WTC11 (cell line): ENCODE measurements at regions not wholly inside any gene's neighbourhood (a gene's known extent, or its start where the extent isn't known, plus 50 kb on each side); places are given as distances from the start of the nearest gene placed in this dataset.

Experiments
- ATAC-seq: fragments of 200-7000 bp; cut with Tn5 transposase; 2 replicates; pipeline ENCODE4 v1.10.0; 2021; ENCODE audit warnings: mild to moderate bottlenecking, moderate library complexity
- CTCF ChIA-PET: fragments of 300-600 bp; sonication (Branson Sonifier 250); formaldehyde crosslinking; loops from one replicate; lab custom pipeline; 2021; ENCODE audit warnings: antibody characterized with exemption; lab: Charles Lee
- POLR2A ChIA-PET: fragments of 350-600 bp; sonication (Branson Sonifier 250); formaldehyde crosslinking; loops from one replicate; lab custom pipeline; 2021; ENCODE audit warnings: antibody characterized with exemption; lab: Charles Lee
- DNase-seq: peaks from one replicate; pipeline ENCODE4 v3.0.0; 2021; ENCODE audit warnings: low spot score
- H3K27ac Mint-ChIP-seq: 2 replicates; pipeline ENCODE4 v1.8.0; 2021; ENCODE audit warnings: mixed read lengths
- H3K27me3 Mint-ChIP-seq: 2 replicates; pipeline ENCODE4 v1.8.0; 2021; ENCODE audit warnings: low read depth, mild to moderate bottlenecking, moderate library complexity, mixed read lengths
- H3K36me3 Mint-ChIP-seq: 2 replicates; pipeline ENCODE4 v1.8.0; 2021; ENCODE audit warnings: mixed read lengths
- H3K4me1 Mint-ChIP-seq: 2 replicates; pipeline ENCODE4 v1.8.0; 2022; ENCODE audit warnings: mixed read lengths
- H3K4me3 Mint-ChIP-seq: 2 replicates; pipeline ENCODE4 v1.8.0; 2021; ENCODE audit warnings: mild to moderate bottlenecking, moderate library complexity, mixed read lengths
- H3K9me3 Mint-ChIP-seq: 2 replicates; pipeline ENCODE4 v1.8.0; 2021; ENCODE audit warnings: mixed read lengths
- ATF2 ChIP-seq: sonication (generic); formaldehyde crosslinking; IDR thresholded peaks from 2 replicates; pipeline ENCODE4 v1.8.1; 2022; ENCODE audit warnings: low read depth, missing genetic modification reagents, borderline replicate concordance
- CDX4 ChIP-seq: fragments of 250-450 bp; sonication (Bioruptor Pico); IDR thresholded peaks from 2 replicates; pipeline ENCODE4 v1.9.0; 2021; ENCODE audit warnings: moderate library complexity, mild to moderate bottlenecking, inconsistent platforms, borderline replicate concordance
- E2F4 ChIP-seq: sonication (generic); formaldehyde crosslinking; IDR thresholded peaks from 2 replicates; pipeline ENCODE4 v1.8.1; 2022; ENCODE audit warnings: low read depth, mild to moderate bottlenecking, moderate library complexity, missing genetic modification reagents, borderline replicate concordance
- EMX1 ChIP-seq: fragments of 250-450 bp; sonication (Bioruptor Pico); IDR thresholded peaks from 2 replicates; pipeline ENCODE4 v1.8.0; 2021; ENCODE audit warnings: mild to moderate bottlenecking
- GABPB1 ChIP-seq: sonication (generic); formaldehyde crosslinking; IDR thresholded peaks from 2 replicates; pipeline ENCODE4 v1.8.1; 2023; ENCODE audit warnings: mild to moderate bottlenecking, missing genetic modification reagents
- GRHL2 ChIP-seq: fragments of 250-450 bp; sonication (Bioruptor Pico); IDR thresholded peaks from 2 replicates; pipeline ENCODE4 v1.8.0; 2022; ENCODE audit warnings: mild to moderate bottlenecking, moderate library complexity; ENCODE audit not compliant: insufficient replicate concordance, severe bottlenecking
- HMGXB4 ChIP-seq: sonication (generic); formaldehyde crosslinking; IDR thresholded peaks from 2 replicates; pipeline ENCODE4 v1.8.1; 2023; ENCODE audit warnings: mild to moderate bottlenecking, moderate library complexity, missing genetic modification reagents
- IRF2 ChIP-seq: sonication (generic); formaldehyde crosslinking; IDR thresholded peaks from 2 replicates; pipeline ENCODE4 v1.8.0; 2022; ENCODE audit warnings: low read depth, missing genetic modification reagents, borderline replicate concordance
- JAZF1 ChIP-seq: fragments of 250-450 bp; sonication (Bioruptor Pico); IDR thresholded peaks from 2 replicates; pipeline ENCODE4 v1.9.0; 2021; ENCODE audit warnings: moderate library complexity, mild to moderate bottlenecking, inconsistent platforms
- MLX ChIP-seq: sonication (generic); formaldehyde crosslinking; IDR thresholded peaks from 2 replicates; pipeline ENCODE4 v1.8.1; 2023; ENCODE audit warnings: mild to moderate bottlenecking, missing genetic modification reagents, moderate library complexity
- MXD4 ChIP-seq: fragments of 250-450 bp; sonication (Bioruptor Pico); IDR thresholded peaks from 2 replicates; pipeline ENCODE4 v1.8.0; 2021; ENCODE audit warnings: mild to moderate bottlenecking, moderate library complexity, borderline replicate concordance
- NFE2L1 ChIP-seq: sonication (generic); formaldehyde crosslinking; IDR thresholded peaks from 2 replicates; pipeline ENCODE4 v1.8.1; 2023; ENCODE audit warnings: missing genetic modification reagents
- NFYB ChIP-seq: sonication (generic); formaldehyde crosslinking; conservative IDR thresholded peaks from 2 replicates; pipeline ENCODE4 v1.8.0; 2022; ENCODE audit warnings: low read depth, missing genetic modification reagents
- NR1H2 ChIP-seq: sonication (generic); formaldehyde crosslinking; IDR thresholded peaks from 2 replicates; pipeline ENCODE4 v1.9.0; 2021; ENCODE audit warnings: mild to moderate bottlenecking, moderate library complexity, missing genetic modification reagents
- OVOL2 ChIP-seq: fragments of 250-450 bp; sonication (Bioruptor Pico); IDR thresholded peaks from 2 replicates; pipeline ENCODE4 v1.9.0; 2021; ENCODE audit warnings: mild to moderate bottlenecking, borderline replicate concordance
- PRDM15 ChIP-seq: sonication (generic); formaldehyde crosslinking; IDR thresholded peaks from 2 replicates; pipeline ENCODE4 v1.8.0; 2022; ENCODE audit warnings: missing genetic modification reagents
- SP1 ChIP-seq: sonication (generic); formaldehyde crosslinking; conservative IDR thresholded peaks from 2 replicates; pipeline ENCODE4 v1.8.1; 2022; ENCODE audit warnings: missing genetic modification reagents
- ZNF138 ChIP-seq: sonication (generic); formaldehyde crosslinking; conservative IDR thresholded peaks from 2 replicates; pipeline ENCODE4 v1.8.1; 2022; ENCODE audit warnings: mild to moderate bottlenecking, moderate library complexity, missing genetic modification reagents
- ZNF317 ChIP-seq: sonication (generic); formaldehyde crosslinking; IDR thresholded peaks from 2 replicates; pipeline ENCODE4 v1.8.1; 2023; ENCODE audit warnings: low read depth, mild to moderate bottlenecking, moderate library complexity, missing genetic modification reagents, borderline replicate concordance
- ZNF396 ChIP-seq: fragments of 250-450 bp; sonication (Bioruptor Pico); IDR thresholded peaks from 2 replicates; pipeline ENCODE4 v1.8.0; 2021; ENCODE audit warnings: mild to moderate bottlenecking, moderate library complexity, borderline replicate concordance

GRCh38 chr3:29099775-29100174, 181.1 kb upstream of the RBMS3 start:
- ATAC-seq (no peak; the same call in 1 of the 2 replicates), DNase-seq (no peak)
- Mint-ChIP-seq H3K27ac (no peak overlapping the region), H3K4me1 (no peaks in the 10 kb centered on the region), H3K36me3 (0 out of 2 replicates have a peak, but pooled peaks cover 3% of the 10 kb centered on the region), H3K4me3 (no peak overlapping the region), H3K9me3 (peaks cover 14% of the 10 kb centered on the region), H3K27me3 (no peaks in the 10 kb centered on the region)
- TF ChIP-seq HMGXB4 (CRISPR knock-in tag) = no peak
- TF ChIP-seq NFYB = no peak
- no peak for TF ChIP-seq MXD4 (CRISPR knock-in tag)
- TF ChIP-seq GRHL2 = no peak
- no peak for TF ChIP-seq PRDM15 (CRISPR knock-in tag)
- no peak for TF ChIP-seq NFE2L1 (CRISPR knock-in tag)
- TF ChIP-seq JAZF1 (CRISPR knock-in tag) = no peak
- TF ChIP-seq ZNF396 (CRISPR knock-in tag) = no peak
- no peak for TF ChIP-seq EMX1 (CRISPR knock-in tag)
- TF ChIP-seq CDX4 (CRISPR knock-in tag) = no peak
- no peak for TF ChIP-seq IRF2
- no peak for TF ChIP-seq ZNF317
- TF ChIP-seq E2F4 (CRISPR knock-in tag) = no peak
- TF ChIP-seq NR1H2 (CRISPR knock-in tag) = no peak
- no peak for TF ChIP-seq GABPB1
- no peak for TF ChIP-seq SP1 (CRISPR knock-in tag)
- no peak for TF ChIP-seq ATF2 (CRISPR knock-in tag)
- CTCF ChIA-PET = no interaction called here
- POLR2A ChIA-PET = no interaction called here

GRCh38 chr3:29100292-29100691, 180.6 kb upstream of the RBMS3 start:
- DNase-seq (no peak), ATAC-seq (no peak)
- H3K27ac Mint-ChIP-seq = no peak overlapping the region
- peaks cover 14% of the 10 kb centered on the region for H3K9me3 Mint-ChIP-seq
- no peaks in the 10 kb centered on the region for H3K27me3 Mint-ChIP-seq
- POLR2A ChIA-PET = no interaction called here
- H3K4me3 Mint-ChIP-seq = no peak overlapping the region
- CTCF ChIA-PET = no interaction called here
- H3K4me1 Mint-ChIP-seq = no peaks in the 10 kb centered on the region
- H3K36me3 Mint-ChIP-seq = 0 out of 2 replicates have a peak, but pooled peaks cover 3% of the 10 kb centered on the region
- TF ChIP-seq ZNF138 (CRISPR knock-in tag) (no peak), OVOL2 (CRISPR knock-in tag) (no peak), MLX (no peak), HMGXB4 (CRISPR knock-in tag) (no peak), CDX4 (CRISPR knock-in tag) (no peak), IRF2 (no peak)
